Stimulated activated CD4-positive, alpha-beta T cell treated with anti-CD3 and anti-CD28 coated beads, Interleukin-1b, Interleukin-23, amount 100 ng/mL, for 4 hours (primary cell): ENCODE measurements at regions not wholly inside any gene's neighbourhood (a gene's known extent, or its start where the extent isn't known, plus 50 kb on each side); places are given as distances from the start of the nearest gene placed in this dataset.

ENCODE experiments used
- DNase-seq, 2 donors: peaks; one replicate each; pipeline ENCODE4 v3.0.0-alpha.2; 2020; ENCODE audit warnings: low read depth in 2 of 2

GRCh38 chr13:29654843-29655547 lies 59.5 kb upstream of the SLC7A1 start:
- DNase-seq = no peak

DNA sequence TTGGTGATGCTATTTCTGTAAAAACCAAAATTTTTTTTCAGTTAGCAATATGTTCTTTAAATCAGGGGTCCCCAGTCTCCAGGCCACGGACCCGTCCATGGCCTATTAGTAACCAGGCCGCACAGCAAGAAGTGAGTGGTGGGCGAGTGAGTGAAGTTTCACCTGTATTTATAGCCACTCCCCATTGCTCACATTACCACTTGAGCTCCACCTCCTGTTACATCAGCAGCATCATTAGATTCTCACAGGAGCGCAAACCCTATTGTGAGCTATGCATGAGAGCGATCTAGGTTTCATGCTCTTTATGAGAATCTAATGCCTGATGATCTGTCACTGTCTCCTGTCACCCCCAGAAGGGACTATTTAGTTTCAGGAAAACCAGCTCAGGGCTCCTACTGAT lies 58.9 kb upstream of the SLC7A1 start:
- no peak for DNase-seq

DNA sequence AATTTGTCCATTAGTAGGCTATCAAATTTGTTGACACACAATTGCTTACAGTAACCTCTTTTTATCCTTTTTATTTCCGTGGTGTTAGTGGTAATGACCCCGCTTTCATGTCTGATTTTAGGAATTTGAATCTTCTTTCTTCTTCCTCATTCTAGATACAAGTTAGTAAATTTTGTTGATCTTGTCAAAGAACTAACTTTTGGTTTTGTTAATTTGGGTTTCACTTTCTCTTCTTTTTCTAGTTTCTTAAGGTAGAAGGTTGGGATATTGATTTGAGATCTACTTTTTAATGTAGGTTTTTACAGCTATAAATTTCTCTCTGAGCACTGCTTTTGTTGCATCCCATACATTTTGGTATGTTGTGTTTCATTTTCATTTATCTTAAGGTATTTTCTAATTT lies 53.3 kb upstream of the SLC7A1 start:
- DNase-seq = no peak
